ENCODE measurements at regions not wholly inside any gene's neighbourhood (a gene's known extent, or its start where the extent isn't known, plus 50 kb on each side); places are given as distances from the start of the nearest gene placed in this dataset.

DNA sequence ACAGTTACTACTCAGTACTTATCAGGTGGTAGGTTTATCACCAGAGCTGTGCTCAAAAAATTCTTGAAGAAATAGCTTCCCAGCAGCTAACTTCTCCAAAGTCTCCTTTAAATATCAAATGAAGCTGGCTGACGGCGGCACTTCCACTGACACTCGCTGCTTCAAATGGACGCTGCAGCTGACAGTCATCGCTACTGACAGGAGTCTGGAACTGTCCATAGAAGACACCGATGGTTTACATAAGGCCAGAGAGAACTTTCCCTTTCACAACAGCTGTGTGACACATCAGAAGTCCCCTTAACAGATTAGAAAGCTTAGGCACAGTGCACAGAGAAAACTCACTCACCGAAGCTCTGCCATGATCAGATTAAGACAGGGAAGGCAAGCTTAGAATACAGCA, 270.2 kb downstream of the SHOX2 start:
- H3K27me3 ChIP-seq (ENCODE audit: control insufficient read depth, low read length), result no peaks in the 10 kb centered on the region

DNA sequence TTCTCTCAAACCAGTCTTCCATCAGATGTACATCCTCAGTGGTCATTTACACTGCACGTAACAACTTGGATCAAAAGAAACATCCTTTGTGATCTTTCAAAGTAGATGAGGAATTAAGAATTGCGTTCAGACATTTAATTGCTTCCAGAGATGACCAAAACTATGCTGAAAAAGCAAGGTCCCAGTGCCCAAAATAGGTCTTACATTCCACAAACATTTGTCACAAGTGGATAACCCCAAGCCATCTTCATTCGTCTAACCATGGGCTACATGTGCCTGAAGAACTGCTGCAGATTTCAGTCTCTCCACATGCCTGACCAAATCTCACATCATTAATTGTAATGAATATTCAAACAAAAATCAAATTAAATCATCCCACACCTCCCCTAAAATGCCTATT, 273.6 kb downstream of the SHOX2 start:
- Histone ChIP-seq H4K20me1 (ENCODE audit: control insufficient read depth, insufficient read depth, low read depth, low read length) (no peaks in the 10 kb centered on the region), H3K27me3 (ENCODE audit: control insufficient read depth, low read length) (no peaks in the 10 kb centered on the region), H3K27ac (ENCODE audit: low read depth, low read length) (no peak overlapping the region), H3K4me1 (ENCODE audit: control insufficient read depth, low read length) (no peaks in the 10 kb centered on the region), H3F3A (ENCODE audit: control insufficient read depth, insufficient read depth) (no peaks in the 10 kb centered on the region), H3K9me2 (replicated peaks; ENCODE audit: control insufficient read depth, low read length) (no peaks in the 10 kb centered on the region), H3K4me3 (ENCODE audit: low read length) (no peak overlapping the region), H3K9me3 (ENCODE audit: control insufficient read depth, insufficient read depth, low read length) (no peaks in the 10 kb centered on the region), H3K79me2 (ENCODE audit: control insufficient read depth, low read length) (no peaks in the 10 kb centered on the region), H3K36me3 (ENCODE audit: control insufficient read depth, low read length) (no peaks in the 10 kb centered on the region), H3K4me2 (ENCODE audit: low read length) (no peak overlapping the region)
- TF ChIP-seq CTCF (IDR thresholded peaks at IDR 0.05; ENCODE audit: low read depth, low read length, poor library complexity, severe bottlenecking) (no peak), EZH2phosphoT487 (IDR thresholded peaks at IDR 0.05; ENCODE audit: borderline replicate concordance, low read length) (no peak)

More for the DNA sequence above, 270.2 kb downstream of the SHOX2 start:
- no peaks in the 10 kb centered on the region for H4K20me1 ChIP-seq (ENCODE audit: control insufficient read depth, insufficient read depth, low read depth, low read length)
- H3F3A ChIP-seq (ENCODE audit: control insufficient read depth, insufficient read depth), result no peaks in the 10 kb centered on the region
- no peaks in the 10 kb centered on the region for H3K79me2 ChIP-seq (ENCODE audit: control insufficient read depth, low read length)
- H3K4me3 ChIP-seq (ENCODE audit: low read length), result no peak overlapping the region
- no peak for TF ChIP-seq CTCF (IDR thresholded peaks at IDR 0.05; ENCODE audit: low read depth, low read length, poor library complexity, severe bottlenecking)
- no peaks in the 10 kb centered on the region for H3K36me3 ChIP-seq (ENCODE audit: control insufficient read depth, low read length)
- H3K27ac ChIP-seq (ENCODE audit: low read depth, low read length), result no peak overlapping the region
- H3K9me3 ChIP-seq (ENCODE audit: control insufficient read depth, insufficient read depth, low read length), result no peaks in the 10 kb centered on the region
- H3K9me2 ChIP-seq (replicated peaks; ENCODE audit: control insufficient read depth, low read length), result no peaks in the 10 kb centered on the region
- H3K4me1 ChIP-seq (ENCODE audit: control insufficient read depth, low read length), result no peaks in the 10 kb centered on the region
- H3K4me2 ChIP-seq (ENCODE audit: low read length), result no peak overlapping the region

DNA sequence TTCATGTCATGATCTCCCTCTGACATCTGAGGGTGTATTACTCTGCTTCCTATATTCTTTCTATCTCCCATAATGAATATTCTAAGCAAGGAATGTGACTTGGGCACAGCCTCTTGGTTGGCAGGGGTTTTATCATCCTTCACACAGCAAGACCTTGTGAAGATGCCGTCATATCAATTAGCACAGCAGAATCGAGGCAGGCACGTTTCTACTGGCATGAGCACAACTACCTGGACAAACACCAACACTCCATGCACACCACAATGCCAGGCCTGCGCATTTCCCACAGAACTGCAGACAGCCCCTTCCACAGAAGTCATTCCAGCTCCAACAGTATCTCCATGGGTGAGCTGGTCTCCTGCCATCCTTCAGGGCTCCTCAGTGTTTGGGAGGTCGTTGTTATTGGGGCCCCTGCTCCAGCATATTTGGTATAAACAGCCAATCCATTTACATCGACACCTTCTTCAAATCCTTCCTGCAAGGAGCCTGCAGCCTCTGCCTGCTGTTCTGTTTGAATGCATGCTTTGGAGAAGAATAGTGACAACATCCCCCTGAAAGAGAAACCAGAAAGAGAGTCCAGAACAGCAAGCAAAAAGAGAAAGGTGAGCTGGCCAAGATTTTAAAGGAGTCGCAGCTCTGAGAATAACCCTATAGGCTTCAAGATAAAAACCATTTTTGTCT, 275.5 kb downstream of the SHOX2 start:
- Histone ChIP-seq H3K4me2 (ENCODE audit: low read length) (no peak overlapping the region), H3K9me2 (replicated peaks; ENCODE audit: control insufficient read depth, low read length) (no peaks in the 10 kb centered on the region), H3K79me2 (ENCODE audit: control insufficient read depth, low read length) (no peaks in the 10 kb centered on the region), H3K36me3 (ENCODE audit: control insufficient read depth, low read length) (no peaks in the 10 kb centered on the region), H3K27ac (ENCODE audit: low read depth, low read length) (no peak overlapping the region), H3K9me3 (ENCODE audit: control insufficient read depth, insufficient read depth, low read length) (no peaks in the 10 kb centered on the region), H4K20me1 (ENCODE audit: control insufficient read depth, insufficient read depth, low read depth, low read length) (no peaks in the 10 kb centered on the region), H3K27me3 (ENCODE audit: control insufficient read depth, low read length) (no peaks in the 10 kb centered on the region), H3K4me3 (ENCODE audit: low read length) (no peak overlapping the region), H3K4me1 (ENCODE audit: control insufficient read depth, low read length) (no peaks in the 10 kb centered on the region), H3F3A (ENCODE audit: control insufficient read depth, insufficient read depth) (no peaks in the 10 kb centered on the region)
- TF ChIP-seq CTCF (IDR thresholded peaks at IDR 0.05; ENCODE audit: low read depth, low read length, poor library complexity, severe bottlenecking) (no peak), EZH2phosphoT487 (IDR thresholded peaks at IDR 0.05; ENCODE audit: borderline replicate concordance, low read length) (no peak)
